HG03280 (cell line): ENCODE measurements at regions not wholly inside any gene's neighbourhood (a gene's known extent, or its start where the extent isn't known, plus 50 kb on each side); places are given as distances from the start of the nearest gene placed in this dataset.
"Not testable (repeated sequence)": the region's sequence is repeated elsewhere in the genome, so short reads cannot be mapped to it uniquely, and the experiment has no call there.

Source experiments
- ATAC-seq: cut with Tn5 transposase; IDR thresholded peaks from one replicate; pipeline ENCODE4 v1.9.1; 2021; ENCODE audit warnings: mild to moderate bottlenecking, moderate library complexity; ENCODE audit not compliant: unreplicated experiment

DNA sequence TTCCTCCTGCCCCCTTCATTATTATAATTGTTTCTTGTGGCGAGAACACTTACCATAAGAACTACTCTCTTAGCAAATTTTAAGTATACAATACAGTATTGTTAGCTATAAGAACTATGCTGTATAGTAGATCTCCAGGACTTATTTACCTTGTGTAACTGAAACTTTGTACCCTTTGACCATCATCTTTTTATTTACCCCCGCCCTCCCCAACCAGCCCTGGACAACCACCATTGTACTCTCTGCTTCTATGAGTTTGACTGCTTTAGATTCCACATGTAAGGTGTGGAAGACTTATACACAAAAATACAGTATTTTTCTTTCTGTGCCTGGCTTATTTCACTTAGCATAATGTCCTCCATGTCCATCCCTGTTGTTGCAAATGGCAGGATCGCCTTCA, 161.1 kb downstream of the PHF8 start:
- no peak for ATAC-seq

DNA sequence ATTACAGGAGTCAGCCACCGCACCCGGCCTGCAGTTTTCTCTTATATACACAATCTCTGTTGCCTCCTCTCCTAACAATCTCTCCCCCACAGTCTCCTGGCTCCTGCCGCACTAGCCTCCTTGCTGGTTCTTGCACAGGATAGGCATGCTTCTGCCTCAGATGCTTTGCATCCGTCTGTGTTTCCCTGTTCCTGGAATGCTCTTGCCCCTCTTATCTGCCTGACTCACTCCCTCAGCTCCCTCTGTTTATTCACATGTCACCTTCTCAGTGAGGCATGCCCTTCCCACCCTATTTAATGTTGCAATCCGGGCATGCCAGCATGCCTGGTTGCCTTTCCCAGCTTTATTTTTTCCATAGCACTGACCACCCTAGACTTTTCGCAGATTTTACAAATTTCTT, 161.9 kb downstream of the PHF8 start:
- no peak for ATAC-seq

DNA sequence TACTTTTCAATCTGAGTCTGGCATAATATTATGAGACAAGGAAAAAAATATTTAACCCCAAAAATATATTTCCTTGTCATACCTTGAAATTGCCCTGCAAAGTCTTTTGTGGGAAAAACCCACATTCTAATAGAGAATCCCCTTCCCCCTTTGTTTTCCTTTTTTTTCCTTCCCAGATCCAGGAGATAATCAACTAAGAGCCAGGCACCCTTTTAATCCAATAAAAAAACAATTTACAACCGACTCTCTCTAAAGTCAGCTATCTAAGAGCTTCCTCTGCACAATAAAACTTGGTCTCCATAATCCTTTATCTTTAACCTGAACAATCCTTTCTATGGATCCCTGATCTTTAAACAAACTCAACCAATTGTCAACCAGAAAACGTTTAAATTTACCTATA, 163.5 kb downstream of the PHF8 start:
- not testable (repeated sequence) for ATAC-seq

DNA sequence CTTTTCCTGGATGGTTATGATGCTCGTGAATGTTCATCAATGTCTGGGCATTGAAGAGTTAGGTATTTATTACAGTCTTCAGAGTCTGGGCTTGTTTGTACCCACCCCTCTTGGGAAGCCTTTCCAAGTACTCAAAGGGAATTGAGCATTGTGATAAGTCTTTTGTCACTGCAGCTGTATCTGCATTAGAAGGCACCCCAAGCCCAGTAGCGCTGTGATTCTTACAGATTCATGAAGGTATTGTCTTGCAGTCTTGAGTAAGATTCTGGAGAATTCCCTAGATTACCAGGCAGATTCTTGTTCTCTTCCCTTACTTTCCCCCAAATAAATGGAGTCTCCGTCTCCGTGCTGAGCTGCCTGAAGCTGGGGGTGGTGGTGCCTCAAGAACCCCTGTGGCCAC, 173.4 kb upstream of the HUWE1 start:
- ATAC-seq: no peak

DNA sequence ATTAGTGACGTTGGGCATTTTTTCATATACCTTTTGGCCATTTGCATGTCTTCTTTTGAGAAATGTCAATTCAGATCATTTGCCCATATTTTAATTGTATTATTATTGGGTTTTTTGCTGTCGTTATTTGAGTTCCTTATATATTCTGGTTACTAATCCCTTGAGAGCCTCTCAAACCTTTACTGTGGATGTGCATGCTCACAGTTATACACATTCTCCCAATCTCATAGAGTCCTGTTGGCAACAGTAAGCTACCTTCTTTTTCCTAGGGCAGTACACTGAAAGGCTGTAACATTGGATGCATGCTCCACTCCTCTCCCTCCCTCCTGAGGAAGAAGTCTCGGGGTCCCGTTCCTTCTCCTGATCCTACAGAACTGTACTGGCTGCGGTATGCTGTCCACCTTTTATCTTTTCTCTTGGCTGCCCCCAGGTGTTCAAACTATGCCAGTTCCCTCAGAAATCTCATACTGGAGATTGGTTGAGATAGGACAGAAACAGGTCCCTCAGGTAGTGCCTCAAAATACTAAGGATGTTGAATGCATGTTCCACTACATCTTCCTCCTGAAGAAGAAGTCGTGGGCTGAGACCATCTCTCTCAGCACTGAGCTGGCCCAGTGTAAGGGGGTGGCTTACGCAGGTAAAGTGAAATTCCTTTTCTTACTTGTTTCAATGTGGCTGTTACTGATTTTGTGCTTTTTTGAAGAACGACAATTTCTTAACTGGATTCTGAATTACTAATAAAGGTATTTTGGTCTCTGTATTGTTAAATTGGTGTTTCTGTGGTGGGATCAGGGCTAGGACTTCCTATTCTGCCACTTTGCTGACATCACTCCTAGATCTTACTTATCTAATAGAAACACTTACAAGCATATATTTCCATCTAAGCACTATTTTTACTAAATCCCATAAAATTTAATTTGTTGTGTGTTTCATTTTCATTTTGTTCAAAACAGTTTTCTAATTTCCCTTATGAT, 145.4 kb upstream of the HUWE1 start:
- peak; percentile 70 for ATAC-seq

DNA sequence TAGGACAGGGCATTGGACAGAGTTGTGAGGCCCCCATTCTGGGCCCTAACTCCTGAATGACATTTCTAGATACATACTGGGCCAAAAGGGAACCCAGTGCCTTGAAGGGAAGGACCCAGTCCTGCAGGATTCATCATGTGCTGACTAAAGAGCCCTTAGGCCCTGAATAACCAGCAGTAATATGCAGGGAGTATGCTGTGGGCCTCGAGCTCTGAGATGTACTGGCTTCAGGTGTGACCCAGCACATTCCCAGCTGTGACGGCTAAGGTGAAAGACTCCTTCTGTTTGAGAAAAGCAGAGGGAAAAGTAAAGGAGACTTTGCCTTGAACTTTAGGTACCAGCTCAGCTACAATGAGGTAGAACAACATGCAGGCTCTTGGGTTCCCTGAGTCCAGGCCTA, 138.2 kb upstream of the HUWE1 start:
- no peak for ATAC-seq

DNA sequence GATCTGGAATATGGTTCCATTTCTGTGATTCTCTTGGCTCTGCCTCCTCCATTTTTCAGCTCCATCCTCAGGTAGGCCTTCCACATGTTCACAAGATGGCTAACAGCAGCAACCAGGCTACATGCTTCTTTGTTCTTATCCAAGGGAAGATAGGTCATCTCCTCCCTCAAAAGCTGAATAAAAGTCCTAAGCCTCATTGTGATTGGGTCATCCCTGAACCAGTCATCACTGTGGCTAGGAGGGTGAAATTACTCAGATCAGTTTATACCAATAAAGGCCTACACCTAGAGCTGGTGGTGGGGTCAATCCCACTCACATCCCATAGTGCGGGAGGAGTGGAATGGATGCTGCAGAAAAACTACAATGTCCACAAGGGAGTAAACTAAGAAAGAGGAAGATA, 131.6 kb upstream of the HUWE1 start:
- ATAC-seq: not testable (repeated sequence)

- ATAC-seq: no peak
These were observed 131.0 kb upstream of the HUWE1 start for GRCh38 chrX:53817548-53817947.

- no peak for ATAC-seq
These were observed 127.3 kb upstream of the HUWE1 start for GRCh38 chrX:53813670-53814440.

DNA sequence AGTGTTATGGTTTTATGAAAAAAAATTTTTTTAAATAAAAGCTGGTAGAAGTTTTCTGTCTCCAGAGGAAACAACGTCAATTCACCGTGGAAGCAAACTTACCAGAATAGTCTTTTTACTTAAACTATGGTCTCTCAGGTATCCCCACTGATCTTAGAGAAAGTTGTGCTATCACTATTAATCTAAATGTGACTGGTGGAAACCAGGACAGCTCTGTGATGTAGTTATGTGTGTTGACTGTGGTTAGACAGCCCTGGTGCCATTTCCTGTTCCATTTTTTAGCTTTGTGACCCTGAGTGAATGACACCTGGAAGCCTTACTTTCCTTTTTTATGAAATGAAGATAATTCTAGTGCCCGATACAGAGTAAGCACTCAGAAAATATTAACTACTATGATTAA, 111.8 kb upstream of the HUWE1 start:
- no peak for ATAC-seq

GRCh38 chrX:53795576-53795975, 109.1 kb upstream of the HUWE1 start:
- ATAC-seq: no peak

GRCh38 chrX:53794181-53794580, 107.7 kb upstream of the HUWE1 start:
- no peak for ATAC-seq

GRCh38 chrX:53768865-53769264, 82.3 kb upstream of the HUWE1 start:
- ATAC-seq: no peak

DNA sequence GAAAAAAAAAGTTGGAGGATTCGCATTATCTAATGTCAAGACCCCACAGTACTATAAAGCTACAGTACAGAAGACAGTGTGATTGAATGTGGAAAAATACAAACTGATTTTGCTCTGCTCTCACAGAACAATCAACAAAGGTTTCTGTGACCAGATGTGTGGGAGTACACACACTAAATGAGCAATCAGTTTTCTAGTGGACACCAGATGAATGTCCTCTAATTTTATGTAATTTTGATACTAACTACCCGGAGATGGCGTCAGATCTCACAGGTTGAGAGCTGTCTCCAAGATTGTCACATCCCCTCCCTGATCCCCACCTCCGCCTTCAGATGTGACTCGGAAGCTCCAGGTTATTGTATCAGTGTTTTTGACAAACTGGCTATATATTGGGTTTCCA, 81.9 kb upstream of the HUWE1 start:
- no peak for ATAC-seq

DNA sequence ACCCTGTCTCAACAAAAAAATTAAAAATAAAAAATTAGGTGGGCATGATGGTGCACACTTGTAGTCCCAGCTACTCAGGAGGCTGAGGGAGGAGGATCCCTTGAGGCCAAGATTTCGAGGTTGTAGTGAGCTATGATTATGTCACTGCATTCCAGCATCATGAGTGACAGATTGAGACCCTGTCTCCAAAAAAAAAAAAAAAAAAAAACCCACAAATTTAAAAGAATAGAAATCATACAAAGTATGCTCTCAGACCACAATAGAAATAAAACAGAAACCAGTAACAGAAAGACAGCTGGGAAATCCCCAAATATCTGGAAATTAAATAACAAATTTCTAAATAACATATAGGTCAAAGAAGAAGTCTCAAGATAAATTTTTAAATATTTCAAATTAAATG, 81.0 kb upstream of the HUWE1 start:
- no peak for ATAC-seq

- not testable (repeated sequence) for ATAC-seq
These were observed 70.7 kb upstream of the HUWE1 start for GRCh38 chrX:53757181-53757580.

DNA sequence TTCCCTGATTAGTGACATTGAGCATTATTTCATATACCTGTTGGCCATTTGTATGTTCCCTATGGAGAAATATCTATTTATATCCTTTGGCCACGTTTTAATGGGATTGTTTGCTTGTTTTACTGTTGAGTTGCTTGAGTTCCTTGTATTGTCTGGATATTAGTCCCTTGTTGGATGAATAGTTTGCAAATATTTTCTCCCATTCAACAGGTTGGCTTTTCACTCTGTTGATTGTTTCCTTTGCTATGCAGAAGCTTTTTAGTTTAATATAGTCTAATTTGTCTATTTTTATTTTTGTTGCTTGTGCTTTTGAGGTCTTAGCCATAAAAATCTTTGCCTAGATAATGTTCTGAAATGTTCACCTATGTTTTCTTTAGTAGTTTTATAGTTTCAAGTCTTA, 60.2 kb upstream of the HUWE1 start:
- no peak for ATAC-seq

- ATAC-seq: no peak
These were observed 56.7 kb upstream of the HUWE1 start for GRCh38 chrX:53743244-53743643.

DNA sequence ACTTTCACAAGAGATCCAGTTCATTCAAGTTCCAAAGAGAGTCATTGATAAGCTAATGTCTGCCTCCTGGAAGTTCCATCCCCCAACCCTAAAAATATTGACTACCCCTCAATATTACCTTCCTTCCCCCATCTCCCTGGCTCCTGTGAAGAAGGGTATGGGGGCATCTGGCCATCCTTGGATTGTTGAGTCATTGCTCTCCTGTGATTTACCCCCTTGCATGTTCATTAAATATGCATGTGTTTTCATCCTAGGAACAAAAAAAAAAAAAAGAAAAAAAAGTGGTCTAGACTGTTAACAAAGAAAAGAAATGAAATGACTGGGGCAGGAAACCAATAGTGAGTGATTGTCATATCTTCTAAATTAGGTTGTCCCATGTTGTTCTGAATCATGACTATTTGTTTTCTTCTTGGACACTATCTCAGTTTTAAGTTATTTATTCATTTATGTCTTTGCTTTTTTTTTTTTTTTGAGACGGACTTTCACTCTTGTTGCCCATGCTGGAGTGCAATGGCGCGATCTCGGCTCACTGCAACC, 51.9 kb upstream of the HUWE1 start:
- ATAC-seq: no peak
